Panc1 (cell line): ENCODE measurements at regions not wholly inside any gene's neighbourhood (a gene's known extent, or its start where the extent isn't known, plus 50 kb on each side); places are given as distances from the start of the nearest gene placed in this dataset.

ENCODE experiments used
- ATAC-seq: fragments of 200-7000 bp; cut with Tn5 transposase; 2 replicates; pipeline ENCODE4 v1.9.1; 2020; ENCODE audit warnings: mild to moderate bottlenecking, moderate library complexity
- BruUV-seq: library from RNA; stranded (reverse); fragments of 400-500 nt; replicated peaks from 2 replicates; lab custom pipeline; 2021; lab: Mats Ljungman, UMichigan
- CTCF ChIA-PET: fragments of 300-600 bp; sonication (Branson Sonifier 250); formaldehyde crosslinking; loops from one replicate; lab custom pipeline; 2022; ENCODE audit warnings: antibody characterized with exemption; lab: Charles Lee
- POLR2A ChIA-PET: fragments of 300-600 bp; sonication (Branson Sonifier 250); formaldehyde crosslinking; loops from one replicate; lab custom pipeline; 2022; ENCODE audit warnings: antibody characterized with exemption; lab: Charles Lee
- DNase-seq: peaks from one replicate; pipeline ENCODE4 v3.0.0-alpha.2; 2010; ENCODE audit warnings: low read depth, low spot score
- H3K27ac ChIP-seq: 2 replicates; pipeline ENCODE4 v1.5.1; 2011; ENCODE audit warnings: mild to moderate bottlenecking, low read length, inconsistent platforms
- H3K27me3 ChIP-seq: fragments of 200-500 bp; sonication (Bioruptor generic); 2 replicates; pipeline ENCODE4 v1.6.0; 2014; ENCODE audit warnings: low read length, inconsistent platforms; ENCODE audit not compliant: control insufficient read depth, insufficient read depth
- H3K36me3 ChIP-seq: fragments of 200-500 bp; sonication (Bioruptor generic); 2 replicates; pipeline ENCODE4 v1.5.1; 2014; ENCODE audit warnings: inconsistent platforms, mild to moderate bottlenecking, low read length, moderate library complexity; ENCODE audit not compliant: control insufficient read depth, insufficient read depth
- H3K4me1 ChIP-seq: 2 replicates; pipeline ENCODE4 v1.5.1; 2011; ENCODE audit warnings: inconsistent platforms, mild to moderate bottlenecking, low read length, moderate library complexity; ENCODE audit not compliant: control insufficient read depth, insufficient read depth
- H3K4me3 ChIP-seq, 2 experiments: 2 replicates each; pipeline ENCODE4 v1.5.1; 2011 to 2012; ENCODE audit warnings: low read depth in 2 of 2, low read length in 2 of 2, mild to moderate bottlenecking in 2 of 2, inconsistent platforms in 1 of 2, moderate library complexity in 1 of 2
- H3K9me3 ChIP-seq: fragments of 200-500 bp; sonication (Bioruptor generic); 2 replicates; pipeline ENCODE4 v1.5.1; 2014; ENCODE audit warnings: low read depth, mild to moderate bottlenecking, inconsistent platforms, low read length, moderate library complexity; ENCODE audit not compliant: control insufficient read depth, insufficient read depth
- CTCF ChIP-seq: fragments of 450-650 bp; IDR thresholded peaks from 2 replicates; pipeline ENCODE4 v1.5.1; 2017; ENCODE audit warnings: mild to moderate bottlenecking
- POLR2AphosphoS5 ChIP-seq: IDR thresholded peaks from 2 replicates; pipeline ENCODE4 v1.6.1; 2012; ENCODE audit warnings: mild to moderate bottlenecking, low read depth, low read length, moderate library complexity
- REST ChIP-seq, 2 experiments: IDR thresholded peaks; 2 replicates each; pipeline ENCODE4 v1.6.1; 2011 to 2012; ENCODE audit warnings: low read depth in 2 of 2, control low read depth in 1 of 2, low read length in 1 of 2, mild to moderate bottlenecking in 1 of 2, moderate library complexity in 1 of 2; ENCODE audit not compliant: insufficient read depth in 1 of 2
- SIN3A ChIP-seq: IDR thresholded peaks from 2 replicates; pipeline ENCODE4 v1.6.1; 2012; ENCODE audit warnings: low read depth, mild to moderate bottlenecking, low read length, moderate library complexity, borderline replicate concordance; ENCODE audit not compliant: insufficient read depth
- TCF7L2 ChIP-seq: IDR thresholded peaks from 2 replicates; pipeline ENCODE4 v1.6.1; 2011; ENCODE audit warnings: mild to moderate bottlenecking, low read depth, low read length, inconsistent platforms
- in situ Hi-C: cut with HindIII; loops from 2 replicates; pipeline ENCODE4 v1.10.0; 2016; ENCODE audit warnings: low sequenced_read_pairs, low pct_unique_long_range_greater_than_20kb
- intact Hi-C: fragments of 100-400 bp; cut with micrococcal nuclease; formaldehyde crosslinking; loops from one replicate; pipeline ENCODE4 v1.10.0; 2022; ENCODE audit not compliant: unreplicated experiment

- no TSS peak for BruUV-seq
- ATAC-seq = no peak
- Histone ChIP-seq H3K9me3 (no peaks in the 10 kb centered on the region), H3K27ac (no peak overlapping the region), H3K27me3 (no peaks in the 10 kb centered on the region), H3K4me1 (no peaks in the 10 kb centered on the region), H3K4me3 (no peak overlapping the region), H3K36me3 (no peaks in the 10 kb centered on the region)
- ChIA-PET POLR2A (no interaction called here), CTCF (no interaction called here)
- intact Hi-C loops (no loop called here), in situ Hi-C loops (no loop called here)
- TF ChIP-seq TCF7L2 (no peak), POLR2AphosphoS5 (no peak), REST (IDR thresholded peaks at IDR 0.05; ENCODE audit: insufficient read depth in 1 of 2, low read depth in 2 of 2, low read length in 1 of 2) (no peak), CTCF (no peak), SIN3A (no peak)
- DNase-seq = no peak
Measured at GRCh38 chr6:105624021-105624420, 221.1 kb upstream of the PREP start.

- in situ Hi-C loops (no loop called here), intact Hi-C loops (no loop called here)
- ChIA-PET CTCF (no interaction called here), POLR2A (no interaction called here)
- Histone ChIP-seq H3K36me3 (no peaks in the 10 kb centered on the region), H3K4me3 (no peak overlapping the region), H3K4me1 (no peaks in the 10 kb centered on the region), H3K9me3 (no peaks in the 10 kb centered on the region), H3K27me3 (no peaks in the 10 kb centered on the region), H3K27ac (no peak overlapping the region)
- ATAC-seq = no peak
- no TSS peak for BruUV-seq
- no peak for TF ChIP-seq TCF7L2
- no peak for TF ChIP-seq CTCF
- TF ChIP-seq REST (IDR thresholded peaks at IDR 0.05; ENCODE audit: insufficient read depth in 1 of 2, low read depth in 2 of 2, low read length in 1 of 2) = no peak
- no peak for TF ChIP-seq SIN3A
- no peak for TF ChIP-seq POLR2AphosphoS5
- no peak for DNase-seq
Measured at GRCh38 chr6:105622226-105622625, 219.3 kb upstream of the PREP start.
